GM12878 (cell line): ENCODE measurements at regions not wholly inside any gene's neighbourhood (a gene's known extent, or its start where the extent isn't known, plus 50 kb on each side); places are given as distances from the start of the nearest gene placed in this dataset.

Source experiments
- ATAC-seq: fragments of 200-7000 bp; cut with Tn5 transposase; 3 replicates; pipeline ENCODE4 v1.9.1; 2020; ENCODE audit warnings: mild to moderate bottlenecking, moderate library complexity
- BruUV-seq: library from RNA; stranded (reverse); fragments of 400-500 nt; replicated peaks from 2 replicates; lab custom pipeline; 2021; lab: Mats Ljungman, UMichigan
- CTCF ChIA-PET: fragments of 300-600 bp; sonication (Branson Sonifier 250); formaldehyde crosslinking; extraction: SDS; loops from one replicate; lab custom pipeline; 2021; ENCODE audit warnings: inconsistent platforms; lab: Yijun Ruan, JAX
- POLR2A ChIA-PET: fragments of 350-600 bp; formaldehyde crosslinking; extraction: SDS; loops from one replicate; lab custom pipeline; 2021; ENCODE audit warnings: inconsistent platforms; lab: Charles Lee
- RAD21 ChIA-PET: fragments of 300-600 bp; sonication (Branson Sonifier 250); formaldehyde crosslinking; loops from one replicate; lab custom pipeline; 2023; ENCODE audit warnings: antibody characterized with exemption; ENCODE audit not compliant: unreplicated experiment; lab: Charles Lee
- SMC1A ChIA-PET: fragments of 300-600 bp; sonication (Branson Sonifier 250); formaldehyde crosslinking; loops from one replicate; lab custom pipeline; 2023; ENCODE audit not compliant: unreplicated experiment, uncharacterized antibody; lab: Charles Lee
- DNase-seq: peaks from one replicate; pipeline ENCODE4 v3.0.0-alpha.2; 2011; ENCODE audit warnings: low read depth, low spot score
- FAIRE-seq: peaks from 3 replicates; lab custom pipeline; 2011; peaks lifted over from hg19 to GRCh38; lab: Jason Lieb, UNC
- H2AFZ ChIP-seq: 2 replicates; pipeline ENCODE4 v1.6.0; 2011; ENCODE audit warnings: low read depth, low read length, control low read depth; ENCODE audit not compliant: control insufficient read depth
- H3K27ac ChIP-seq: 2 replicates; pipeline ENCODE4 v1.5.1; 2011; ENCODE audit warnings: control low read depth; ENCODE audit not compliant: control insufficient read depth, insufficient read depth
- H3K27me3 ChIP-seq, 2 experiments: replicated peaks in 1 of 2; 2 replicates each; pipeline versions ENCODE4 v1.6.0 to v1.6.1; 2011; ENCODE audit warnings: low read length in 1 of 2; ENCODE audit not compliant: control insufficient read depth in 2 of 2, insufficient read depth in 2 of 2
- H3K36me3 ChIP-seq, 2 experiments: 2 replicates each; pipeline ENCODE4 v1.5.1; 2011; ENCODE audit warnings: low read length in 1 of 2; ENCODE audit not compliant: control insufficient read depth in 2 of 2, insufficient read depth in 2 of 2
- H3K4me1 ChIP-seq: 2 replicates; pipeline ENCODE4 v1.6.1; 2011; ENCODE audit warnings: mild to moderate bottlenecking, low read length, moderate library complexity, mixed read lengths; ENCODE audit not compliant: control insufficient read depth, insufficient read depth
- H3K4me2 ChIP-seq: 2 replicates; pipeline ENCODE4 v1.6.0; 2011; ENCODE audit warnings: control low read depth; ENCODE audit not compliant: control insufficient read depth, insufficient read depth
- H3K4me3 ChIP-seq: fragments of 200-600 bp; sonication (generic); 2 replicates; pipeline ENCODE4 v1.5.1; 2016
- H3K79me2 ChIP-seq: 2 replicates; pipeline ENCODE4 v1.6.0; 2011; ENCODE audit warnings: low read length; ENCODE audit not compliant: control insufficient read depth, insufficient read depth
- H3K9ac ChIP-seq: 2 replicates; pipeline ENCODE4 v1.8.0; 2011; ENCODE audit warnings: low read length, control low read depth, mixed read lengths; ENCODE audit not compliant: control insufficient read depth, insufficient read depth
- H3K9me3 ChIP-seq: replicated peaks from 3 replicates; pipeline ENCODE4 v1.5.1; 2011; ENCODE audit warnings: mild to moderate bottlenecking, low read length; ENCODE audit not compliant: control insufficient read depth, insufficient read depth
- H4K20me1 ChIP-seq: 2 replicates; pipeline ENCODE4 v1.6.0; 2011; ENCODE audit not compliant: control insufficient read depth, insufficient read depth
- BCLAF1 ChIP-seq: fragments of 450-650 bp; IDR thresholded peaks from 2 replicates; pipeline ENCODE4 v1.6.1; 2017; ENCODE audit warnings: antibody characterized with exemption, mild to moderate bottlenecking, moderate library complexity
- HDAC2 ChIP-seq: fragments of 200-600 bp; sonication (generic); IDR thresholded peaks from 2 replicates; pipeline ENCODE4 v1.6.1; 2017
- RELA ChIP-seq: fragments of 450-650 bp; IDR thresholded peaks from 2 replicates; pipeline ENCODE4 v1.8.0; 2014; ENCODE audit warnings: borderline replicate concordance; ENCODE audit not compliant: partially characterized antibody
- ZNF384 ChIP-seq: IDR thresholded peaks from 2 replicates; pipeline ENCODE4 v1.6.1; 2012; ENCODE audit warnings: low read depth, mild to moderate bottlenecking, low read length, improper control_type of control experiment, borderline replicate concordance
- WGBS: methylation state at CpG from one replicate; pipeline ENCODE4 v1.1.6; 2016; ENCODE audit warnings: low lambda C conversion rate; ENCODE audit not compliant: insufficient replicate concordance, insufficient coverage; ENCODE audit errors: missing lambda C conversion rate; 5-methylcytosine and 5-hydroxymethylcytosine counted together
- in situ Hi-C: fragments of 300-500 bp; cut with MboI; formaldehyde crosslinking; loops from 9 replicates; pipeline ENCODE4 v1.14.3; 2018; ENCODE audit warnings: mixed read lengths
- intact Hi-C: fragments of 100-400 bp; cut with micrococcal nuclease; formaldehyde crosslinking; loops from one replicate; pipeline ENCODE4 v1.14.2; 2022; ENCODE audit not compliant: unreplicated experiment

- H3K9ac ChIP-seq, result no peak overlapping the region
- no peaks in the 10 kb centered on the region for H3K36me3 ChIP-seq
- no peaks in the 10 kb centered on the region; the same call in 1 of the 2 replicates for H4K20me1 ChIP-seq
- TF ChIP-seq BCLAF1, result no peak
- no peak for TF ChIP-seq ZNF384
- no peak for TF ChIP-seq HDAC2
- TF ChIP-seq RELA, result no peak
- H3K79me2 ChIP-seq, result no peaks in the 10 kb centered on the region
- H3K4me1 ChIP-seq, result no peaks in the 10 kb centered on the region
- peaks cover 2 to 5% of the 10 kb centered on the region in 2 experiments; a peak in 3 of 4 replicates for H3K27me3 ChIP-seq
- H3K27ac ChIP-seq, result no peak overlapping the region
- H2AFZ ChIP-seq, result no peak overlapping the region
- 73% methylated on average over 5 of the region's 5 CpGs for WGBS
- ChIA-PET POLR2A (no interaction called here), CTCF (interaction anchor here (1.1 to 1.5 kb wide), 2 partner anchors 212 to 234 kb away, joined by 3 to 4 read pairs; no protein-coding TSS in a partner anchor), SMC1A (interaction anchor here (1.6 kb wide), 1 partner anchor 17 kb away, joined by 3 read pairs; no protein-coding TSS in a partner anchor), RAD21 (no interaction called here)
- no peak overlapping the region for H3K4me3 ChIP-seq
- DNase-seq (no peak), FAIRE-seq (no peak), ATAC-seq (no peak)
- in situ Hi-C loops (no loop called here), intact Hi-C loops (no loop called here)
- no peaks in the 10 kb centered on the region for H3K9me3 ChIP-seq
- no TSS peak for BruUV-seq
- H3K4me2 ChIP-seq, result no peak overlapping the region
These were observed 54.1 kb upstream of the HES1 start for GRCh38 chr3:194081826-194082225.
